PC-3 (cell line): ENCODE measurements at regions not wholly inside any gene's neighbourhood (a gene's known extent, or its start where the extent isn't known, plus 50 kb on each side); places are given as distances from the start of the nearest gene placed in this dataset.

Experiments
- ATAC-seq: fragments of 200-7000 bp; cut with Tn5 transposase; 2 replicates; pipeline ENCODE4 v1.9.1; 2020; ENCODE audit warnings: mild to moderate bottlenecking, moderate library complexity
- BruUV-seq: library from RNA; stranded (reverse); fragments of 400-500 nt; replicated peaks from 2 replicates; lab custom pipeline; 2021; lab: Mats Ljungman, UMichigan
- CTCF ChIA-PET: fragments of 300-600 bp; sonication (Branson Sonifier 250); formaldehyde crosslinking; loops from one replicate; lab custom pipeline; 2022; ENCODE audit warnings: antibody characterized with exemption; lab: Charles Lee
- POLR2A ChIA-PET: fragments of 300-600 bp; sonication (Branson Sonifier 250); formaldehyde crosslinking; loops from one replicate; lab custom pipeline; 2022; ENCODE audit warnings: antibody characterized with exemption; ENCODE audit not compliant: unreplicated experiment; lab: Charles Lee
- DNase-seq: peaks from one replicate; pipeline ENCODE4 v3.0.0-alpha.2; 2015
- H2AFZ ChIP-seq: fragments of 300-600 bp; sonication (generic); 2 replicates; pipeline ENCODE4 v1.6.0; 2016; ENCODE audit warnings: antibody characterized with exemption, low read length
- H3F3A ChIP-seq: fragments of 300-600 bp; sonication (generic); one replicate; pipeline ENCODE4 v1.6.0; 2017; ENCODE audit warnings: antibody characterized with exemption, low read length, control low read depth, mild to moderate bottlenecking; ENCODE audit not compliant: unreplicated experiment
- H3K27ac ChIP-seq: fragments of 300-600 bp; sonication (generic); 2 replicates; pipeline ENCODE4 v1.5.1; 2016; ENCODE audit warnings: mild to moderate bottlenecking, low read length
- H3K27me3 ChIP-seq: fragments of 300-600 bp; sonication (generic); 2 replicates; pipeline ENCODE4 v1.6.1; 2016; ENCODE audit warnings: low read length, mixed read lengths
- H3K36me3 ChIP-seq: fragments of 300-600 bp; sonication (generic); 2 replicates; pipeline ENCODE4 v1.6.1; 2016; ENCODE audit warnings: low read depth, mixed run types, low read length, mixed read lengths
- H3K4me1 ChIP-seq: fragments of 300-600 bp; sonication (generic); 2 replicates; pipeline ENCODE4 v1.5.1; 2016; ENCODE audit warnings: low read length; ENCODE audit not compliant: insufficient read depth
- H3K4me2 ChIP-seq: fragments of 300-600 bp; sonication (generic); 2 replicates; pipeline ENCODE4 v1.6.0; 2016; ENCODE audit warnings: low read length
- H3K4me3 ChIP-seq: fragments of 300-600 bp; sonication (generic); 2 replicates; pipeline ENCODE4 v1.5.1; 2016; ENCODE audit warnings: mild to moderate bottlenecking, low read length, mixed read lengths
- H3K79me2 ChIP-seq: fragments of 300-600 bp; sonication (generic); 2 replicates; pipeline ENCODE4 v1.6.1; 2017; ENCODE audit warnings: low read length, mixed read lengths
- H3K9ac ChIP-seq: fragments of 300-600 bp; sonication (generic); 2 replicates; pipeline ENCODE4 v1.6.0; 2016; ENCODE audit warnings: mild to moderate bottlenecking, low read length
- H3K9me2 ChIP-seq: fragments of 300-600 bp; sonication (generic); replicated peaks from 2 replicates; pipeline ENCODE4 v1.6.1; 2016; ENCODE audit warnings: mixed run types, low read length, mixed read lengths
- H3K9me3 ChIP-seq: fragments of 300-600 bp; sonication (generic); 2 replicates; pipeline ENCODE4 v1.6.1; 2016; ENCODE audit warnings: low read length, mixed read lengths
- H4K20me1 ChIP-seq: fragments of 300-600 bp; sonication (generic); 2 replicates; pipeline ENCODE4 v1.6.1; 2016; ENCODE audit warnings: low read length, mixed read lengths
- CTCF ChIP-seq: fragments of 300-600 bp; sonication (generic); conservative IDR thresholded peaks from 2 replicates; pipeline ENCODE4 v1.5.1; 2017; ENCODE audit warnings: antibody characterized with exemption, low read depth, mild to moderate bottlenecking, low read length
- EZH2 ChIP-seq: fragments of 300-600 bp; sonication (generic); IDR thresholded peaks from one replicate; pipeline ENCODE4 v1.6.1; 2017; ENCODE audit warnings: antibody characterized with exemption, mild to moderate bottlenecking, low read length; ENCODE audit not compliant: unreplicated experiment
- EZH2phosphoT487 ChIP-seq: fragments of 300-600 bp; sonication (generic); IDR thresholded peaks from 2 replicates; pipeline ENCODE4 v1.6.1; 2018; ENCODE audit warnings: mild to moderate bottlenecking, antibody characterized with exemption, low read length, borderline replicate concordance
- intact Hi-C: fragments of 100-400 bp; cut with micrococcal nuclease; formaldehyde crosslinking; loops from 2 replicates; pipeline ENCODE4 v1.9.0; 2023

- no peak for TF ChIP-seq CTCF
- no peak for TF ChIP-seq EZH2
- TF ChIP-seq EZH2phosphoT487, result no peak
- DNase-seq (no peak), ATAC-seq (no peak)
- POLR2A ChIA-PET, result no interaction called here
- no peaks in the 10 kb centered on the region for H4K20me1 ChIP-seq
- no peaks in the 10 kb centered on the region for H3K4me1 ChIP-seq
- H3K79me2 ChIP-seq, result no peaks in the 10 kb centered on the region
- CTCF ChIA-PET, result no interaction called here
- H3K9me2 ChIP-seq, result no peaks in the 10 kb centered on the region
- no peak overlapping the region for H3K4me3 ChIP-seq
- no peaks in the 10 kb centered on the region for H3F3A ChIP-seq
- H2AFZ ChIP-seq, result no peak overlapping the region
- no peak overlapping the region for H3K27ac ChIP-seq
- no TSS peak for BruUV-seq
- intact Hi-C loops, result no loop called here
- no peak overlapping the region for H3K4me2 ChIP-seq
- H3K9me3 ChIP-seq, result no peaks in the 10 kb centered on the region
- H3K9ac ChIP-seq, result no peak overlapping the region
- no peaks in the 10 kb centered on the region for H3K27me3 ChIP-seq
- H3K36me3 ChIP-seq, result no peaks in the 10 kb centered on the region
Observed at GRCh38 chr5:84487963-84488362, 103.3 kb upstream of the EDIL3 start.

DNA sequence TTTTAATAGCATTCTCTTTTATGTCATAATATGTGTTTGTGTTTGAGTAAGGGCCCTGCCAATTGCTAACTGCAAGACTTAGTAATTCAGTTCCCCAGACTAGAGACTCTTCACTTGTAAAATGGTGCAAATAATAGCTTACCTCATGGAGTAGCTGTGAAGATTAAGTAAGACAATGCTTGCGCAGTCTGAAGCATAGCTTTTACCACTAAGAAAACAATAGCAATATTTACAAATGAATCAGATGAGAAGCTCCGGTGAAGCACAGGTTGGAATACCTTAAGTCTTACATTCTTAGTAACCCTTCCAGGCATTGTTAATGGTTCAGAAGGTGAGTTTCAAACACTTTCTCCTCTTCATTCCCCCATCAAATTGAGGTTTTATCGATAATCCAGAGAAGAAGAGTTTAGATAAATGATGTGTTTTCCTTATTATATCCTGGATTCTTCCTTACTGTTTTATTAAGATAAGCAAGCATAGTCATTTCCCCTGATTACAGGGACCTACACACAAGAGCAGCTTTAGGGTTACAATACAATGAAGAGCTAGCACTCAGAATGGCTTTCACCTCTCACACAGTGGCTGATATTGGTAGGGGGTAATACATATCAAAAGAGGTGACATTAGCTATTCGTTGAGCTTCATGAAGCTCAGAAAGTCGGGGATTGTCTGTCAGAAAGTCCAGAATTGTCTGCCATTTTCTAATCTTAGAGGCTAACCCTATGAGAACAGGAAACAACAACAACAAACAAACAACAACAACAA is 96.4 kb upstream of the EDIL3 start:
- H3K27me3 ChIP-seq, result no peaks in the 10 kb centered on the region
- no peaks in the 10 kb centered on the region for H3F3A ChIP-seq
- no peak overlapping the region for H3K4me2 ChIP-seq
- H3K4me3 ChIP-seq, result no peak overlapping the region
- H3K79me2 ChIP-seq, result no peaks in the 10 kb centered on the region
- H3K27ac ChIP-seq, result no peak overlapping the region
- H3K9ac ChIP-seq, result no peak overlapping the region
- H3K9me3 ChIP-seq, result no peaks in the 10 kb centered on the region
- ATAC-seq, result no peak
- H4K20me1 ChIP-seq, result no peaks in the 10 kb centered on the region
- CTCF ChIA-PET, result no interaction called here
- no TSS peak for BruUV-seq
- H2AFZ ChIP-seq, result no peak overlapping the region
- H3K4me1 ChIP-seq, result no peaks in the 10 kb centered on the region; the same call in 1 of the 2 replicates
- H3K9me2 ChIP-seq, result no peaks in the 10 kb centered on the region
- H3K36me3 ChIP-seq, result peaks cover 7% of the 10 kb centered on the region; the same call in 1 of the 2 replicates
- no peak for TF ChIP-seq EZH2phosphoT487
- no peak for TF ChIP-seq CTCF
- no peak for TF ChIP-seq EZH2
- peak; percentile 18 for DNase-seq
- POLR2A ChIA-PET, result no interaction called here
- intact Hi-C loops, result no loop called here

DNA sequence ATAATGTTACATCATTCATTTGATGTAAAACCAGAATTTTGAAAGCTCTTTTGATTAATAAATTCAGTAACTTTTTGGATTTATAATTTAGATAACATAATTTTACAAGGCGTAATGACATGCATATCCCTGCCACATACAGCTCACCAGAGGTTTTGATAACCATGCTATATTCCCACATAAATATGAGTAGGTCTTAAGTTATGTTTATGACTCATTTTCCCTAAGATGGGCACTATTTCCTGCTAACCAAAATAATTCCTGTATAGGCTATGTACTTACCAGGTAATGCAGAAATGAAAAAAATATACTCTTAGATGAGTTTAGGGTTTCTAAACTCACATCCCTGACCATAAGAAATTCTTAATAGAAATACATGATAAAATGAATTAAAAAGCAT is 93.9 kb upstream of the EDIL3 start:
- Histone ChIP-seq H3K9me2 (no peaks in the 10 kb centered on the region), H2AFZ (no peak overlapping the region), H3K9me3 (no peaks in the 10 kb centered on the region), H3K4me3 (no peak overlapping the region), H3K4me1 (no peaks in the 10 kb centered on the region; the same call in 1 of the 2 replicates), H3K27me3 (no peaks in the 10 kb centered on the region), H3K9ac (no peak overlapping the region), H3K27ac (no peak overlapping the region), H3F3A (no peaks in the 10 kb centered on the region), H3K36me3 (peaks cover 7% of the 10 kb centered on the region; the same call in 1 of the 2 replicates), H3K79me2 (no peaks in the 10 kb centered on the region), H3K4me2 (no peak overlapping the region), H4K20me1 (no peaks in the 10 kb centered on the region)
- peak; percentile 74 for ATAC-seq
- intact Hi-C loops, result loop anchor here (5.0 kb wide), 1 partner anchor 569 kb away; no protein-coding TSS in a partner anchor
- BruUV-seq, result no TSS peak
- POLR2A ChIA-PET, result no interaction called here
- CTCF ChIA-PET, result no interaction called here
- TF ChIP-seq EZH2, result no peak
- TF ChIP-seq CTCF, result no peak
- no peak for TF ChIP-seq EZH2phosphoT487
- DNase-seq, result peak; percentile 62
